NB4 (cell line): ENCODE measurements at regions not wholly inside any gene's neighbourhood (a gene's known extent, or its start where the extent isn't known, plus 50 kb on each side); places are given as distances from the start of the nearest gene placed in this dataset.

Experiments used
- CTCF ChIP-seq: IDR thresholded peaks from one replicate; pipeline ENCODE4 v1.5.1; 2012; ENCODE audit warnings: low read depth, low read length
- POLR2A ChIP-seq: IDR thresholded peaks from 2 replicates; pipeline ENCODE4 v1.6.1; 2011; ENCODE audit warnings: mild to moderate bottlenecking; ENCODE audit not compliant: insufficient read length; ENCODE audit errors: extremely low read depth

GRCh38 chr6:106799031-106799894, 169.9 kb downstream of the QRSL1 start:
- TF ChIP-seq CTCF (no peak), POLR2A (no peak)
